ENCODE measurements at regions not wholly inside any gene's neighbourhood (a gene's known extent, or its start where the extent isn't known, plus 50 kb on each side); places are given as distances from the start of the nearest gene placed in this dataset.

DNA sequence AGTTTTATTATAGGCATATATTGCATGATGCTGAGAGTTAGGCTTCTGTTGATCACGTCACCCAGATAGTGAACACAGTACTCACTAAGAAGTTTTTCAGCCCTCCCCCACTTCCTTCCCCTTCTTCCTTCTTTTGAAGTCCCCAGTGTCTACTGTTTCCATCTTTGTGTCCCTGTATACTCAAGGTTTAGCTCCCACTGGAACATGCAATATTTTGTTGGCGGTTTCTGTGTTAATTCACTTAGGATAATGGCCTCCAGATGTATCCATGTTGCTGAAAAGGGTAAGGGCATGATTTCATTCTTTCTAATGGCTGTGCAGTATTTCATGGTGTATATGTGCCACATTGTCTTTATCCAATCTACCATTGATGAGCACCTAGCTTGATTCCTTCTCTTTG lies 764.3 kb downstream of the MTRR start:
- TF ChIP-seq, protein P1, sequence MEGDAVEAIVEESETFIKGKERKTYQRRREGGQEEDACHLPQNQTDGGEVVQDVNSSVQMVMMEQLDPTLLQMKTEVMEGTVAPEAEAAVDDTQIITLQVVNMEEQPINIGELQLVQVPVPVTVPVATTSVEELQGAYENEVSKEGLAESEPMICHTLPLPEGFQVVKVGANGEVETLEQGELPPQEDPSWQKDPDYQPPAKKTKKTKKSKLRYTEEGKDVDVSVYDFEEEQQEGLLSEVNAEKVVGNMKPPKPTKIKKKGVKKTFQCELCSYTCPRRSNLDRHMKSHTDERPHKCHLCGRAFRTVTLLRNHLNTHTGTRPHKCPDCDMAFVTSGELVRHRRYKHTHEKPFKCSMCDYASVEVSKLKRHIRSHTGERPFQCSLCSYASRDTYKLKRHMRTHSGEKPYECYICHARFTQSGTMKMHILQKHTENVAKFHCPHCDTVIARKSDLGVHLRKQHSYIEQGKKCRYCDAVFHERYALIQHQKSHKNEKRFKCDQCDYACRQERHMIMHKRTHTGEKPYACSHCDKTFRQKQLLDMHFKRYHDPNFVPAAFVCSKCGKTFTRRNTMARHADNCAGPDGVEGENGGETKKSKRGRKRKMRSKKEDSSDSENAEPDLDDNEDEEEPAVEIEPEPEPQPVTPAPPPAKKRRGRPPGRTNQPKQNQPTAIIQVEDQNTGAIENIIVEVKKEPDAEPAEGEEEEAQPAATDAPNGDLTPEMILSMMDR (IDR thresholded peaks at IDR 0.05; ENCODE audit: unreplicated experiment), result no peak
- CTCF ChIA-PET, result no interaction called here
- no TSS peak for BruUV-seq (replicated peaks)
- no peaks in the 10 kb centered on the region for H3K4me1 Mint-ChIP-seq (ENCODE audit: low read depth, unreplicated experiment)
- intact Hi-C loops (cut with micrococcal nuclease; ENCODE audit: unreplicated experiment), result no loop called here
- H3K27me3 Mint-ChIP-seq (ENCODE audit: unreplicated experiment), result no peaks in the 10 kb centered on the region
- no peak for DNase-seq
- no peak overlapping the region for H3K27ac Mint-ChIP-seq (ENCODE audit: unreplicated experiment)
- peaks cover 3% of the 10 kb centered on the region for H3K9me3 Mint-ChIP-seq (ENCODE audit: low read depth, unreplicated experiment)
- no peaks in the 10 kb centered on the region for H3K36me3 Mint-ChIP-seq (ENCODE audit: insufficient read depth, unreplicated experiment)
- no peak overlapping the region for H3K4me3 Mint-ChIP-seq (ENCODE audit: low read depth, unreplicated experiment)

DNA sequence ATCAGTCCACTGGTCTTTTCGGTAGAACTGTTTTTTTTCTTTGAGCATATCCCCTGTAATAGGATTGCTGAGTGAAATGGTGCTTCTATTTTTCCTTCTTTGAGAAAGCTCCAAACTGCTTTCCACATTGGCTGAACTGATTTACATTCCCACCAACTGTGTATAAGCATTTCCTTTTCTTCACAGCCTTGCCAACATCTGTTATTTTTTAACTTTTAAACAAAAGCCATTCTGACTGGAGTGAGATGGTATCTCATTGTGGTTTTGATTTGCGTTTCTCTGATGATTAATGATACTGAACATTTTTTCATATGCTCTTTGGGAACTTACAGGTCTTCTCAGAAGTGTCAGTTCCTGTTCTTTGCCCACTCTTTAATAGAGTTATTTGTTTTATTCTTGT lies 764.7 kb downstream of the MTRR start:
- no TSS peak for BruUV-seq (replicated peaks)
- peaks cover 6% of the 10 kb centered on the region for H3K9me3 Mint-ChIP-seq (ENCODE audit: low read depth, unreplicated experiment)
- H3K4me3 Mint-ChIP-seq (ENCODE audit: low read depth, unreplicated experiment), result no peak overlapping the region
- no peaks in the 10 kb centered on the region for H3K4me1 Mint-ChIP-seq (ENCODE audit: low read depth, unreplicated experiment)
- DNase-seq, result no peak
- H3K36me3 Mint-ChIP-seq (ENCODE audit: insufficient read depth, unreplicated experiment), result no peaks in the 10 kb centered on the region
- H3K27me3 Mint-ChIP-seq (ENCODE audit: unreplicated experiment), result no peaks in the 10 kb centered on the region
- CTCF ChIA-PET, result no interaction called here
- TF ChIP-seq, protein P1 (IDR thresholded peaks at IDR 0.05; ENCODE audit: unreplicated experiment), result no peak
- intact Hi-C loops (cut with micrococcal nuclease; ENCODE audit: unreplicated experiment), result no loop called here
- H3K27ac Mint-ChIP-seq (ENCODE audit: unreplicated experiment), result no peak overlapping the region

DNA sequence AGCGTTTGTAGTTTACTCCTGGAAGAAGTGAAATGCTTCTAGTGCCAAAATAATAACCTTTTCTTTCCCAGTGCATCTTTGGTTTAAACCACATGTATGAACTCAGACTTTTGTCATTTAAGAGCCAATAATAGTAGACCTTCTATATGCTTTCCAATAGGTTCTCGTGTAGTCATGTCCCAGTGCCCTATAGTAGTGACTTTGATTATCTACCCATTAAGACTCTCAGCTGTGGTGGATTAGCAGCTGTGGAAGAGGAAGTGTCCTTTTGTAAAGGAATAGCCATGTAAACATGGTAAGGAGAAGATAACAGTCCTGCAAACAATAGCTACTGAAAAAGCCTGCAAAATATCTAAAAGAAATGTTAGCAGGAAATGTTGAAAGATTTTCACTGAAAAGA lies 765.3 kb downstream of the MTRR start:
- CTCF ChIA-PET, result no interaction called here

DNA sequence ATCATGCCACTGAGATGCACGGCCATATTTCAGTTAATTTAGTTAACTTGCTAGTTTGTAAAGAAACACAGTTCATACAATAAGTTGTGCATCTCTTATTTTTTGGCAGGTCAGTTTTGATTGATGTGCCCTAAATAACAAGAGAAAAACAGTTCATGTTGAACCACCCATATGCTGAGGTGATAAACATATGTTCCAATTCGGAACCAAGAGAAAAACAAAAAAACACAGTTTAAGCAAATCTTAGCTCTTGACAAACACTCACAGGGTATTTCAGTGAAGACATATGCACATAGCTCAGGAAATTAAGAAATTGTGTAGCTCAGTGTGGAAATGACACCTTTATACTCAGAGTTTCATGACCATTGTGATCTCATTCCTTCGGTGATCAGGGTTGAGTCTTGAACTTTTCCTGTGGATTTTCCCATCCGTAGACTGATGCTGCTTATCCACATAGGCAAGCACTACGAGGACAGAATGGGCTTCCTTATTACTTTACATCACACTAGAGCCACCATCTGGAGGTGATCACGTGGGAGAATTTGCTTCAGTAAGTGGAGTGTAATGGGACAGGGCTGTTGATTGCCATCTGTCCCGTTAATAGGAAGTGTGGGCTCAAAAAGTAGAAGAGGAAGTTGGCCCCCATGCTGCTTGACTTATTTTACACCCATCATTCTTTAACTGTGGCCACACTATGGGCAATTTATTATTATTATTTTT lies 773.0 kb downstream of the MTRR start:
- Mint-ChIP-seq H3K27ac (ENCODE audit: unreplicated experiment) (no peak overlapping the region), H3K9me3 (ENCODE audit: low read depth, unreplicated experiment) (peaks cover 9% of the 10 kb centered on the region), H3K4me1 (ENCODE audit: low read depth, unreplicated experiment) (no peaks in the 10 kb centered on the region), H3K4me3 (ENCODE audit: low read depth, unreplicated experiment) (no peak overlapping the region), H3K36me3 (ENCODE audit: insufficient read depth, unreplicated experiment) (no peaks in the 10 kb centered on the region), H3K27me3 (ENCODE audit: unreplicated experiment) (no peaks in the 10 kb centered on the region)
- BruUV-seq (replicated peaks), result no TSS peak
- intact Hi-C loops (cut with micrococcal nuclease; ENCODE audit: unreplicated experiment), result no loop called here
- CTCF ChIA-PET, result no interaction called here
- DNase-seq, result no peak
- TF ChIP-seq, protein P1 (IDR thresholded peaks at IDR 0.05; ENCODE audit: unreplicated experiment), result no peak

More for the DNA sequence above, 765.3 kb downstream of the MTRR start:
- BruUV-seq (replicated peaks), result no TSS peak
- TF ChIP-seq, protein P1 (IDR thresholded peaks at IDR 0.05; ENCODE audit: unreplicated experiment), result no peak
- intact Hi-C loops (cut with micrococcal nuclease; ENCODE audit: unreplicated experiment), result no loop called here
- no peak overlapping the region for H3K27ac Mint-ChIP-seq (ENCODE audit: unreplicated experiment)
- no peak overlapping the region for H3K4me3 Mint-ChIP-seq (ENCODE audit: low read depth, unreplicated experiment)
- no peaks in the 10 kb centered on the region for H3K27me3 Mint-ChIP-seq (ENCODE audit: unreplicated experiment)
- no peaks in the 10 kb centered on the region for H3K4me1 Mint-ChIP-seq (ENCODE audit: low read depth, unreplicated experiment)
- H3K9me3 Mint-ChIP-seq (ENCODE audit: low read depth, unreplicated experiment), result peaks cover 6% of the 10 kb centered on the region
- H3K36me3 Mint-ChIP-seq (ENCODE audit: insufficient read depth, unreplicated experiment), result no peaks in the 10 kb centered on the region
- no peak for DNase-seq
